Omental fat pad (tissue), 3 donors: ENCODE measurements at regions not wholly inside any gene's neighbourhood (a gene's known extent, or its start where the extent isn't known, plus 50 kb on each side); places are given as distances from the start of the nearest gene placed in this dataset.

Experiments
- ATAC-seq: fragments of 150-250 bp; one replicate; pipeline ENCODE4 v1.9.1; 2016; ENCODE audit warnings: mild to moderate bottlenecking, moderate library complexity; ENCODE audit not compliant: low FRiP score
- DNase-seq: peaks from one replicate; pipeline ENCODE4 v3.0.0-alpha.2; 2019; ENCODE audit warnings: low spot score
- TF ChIP-seq, protein P1 (sequence below), 3 donors: fragments of 450-650 bp; IDR thresholded peaks; one replicate each; pipeline ENCODE4 v1.5.1; 2016 to 2017; ENCODE audit warnings: antibody characterized with exemption in 3 of 3, mild to moderate bottlenecking in 3 of 3, moderate library complexity in 2 of 3

DNA sequence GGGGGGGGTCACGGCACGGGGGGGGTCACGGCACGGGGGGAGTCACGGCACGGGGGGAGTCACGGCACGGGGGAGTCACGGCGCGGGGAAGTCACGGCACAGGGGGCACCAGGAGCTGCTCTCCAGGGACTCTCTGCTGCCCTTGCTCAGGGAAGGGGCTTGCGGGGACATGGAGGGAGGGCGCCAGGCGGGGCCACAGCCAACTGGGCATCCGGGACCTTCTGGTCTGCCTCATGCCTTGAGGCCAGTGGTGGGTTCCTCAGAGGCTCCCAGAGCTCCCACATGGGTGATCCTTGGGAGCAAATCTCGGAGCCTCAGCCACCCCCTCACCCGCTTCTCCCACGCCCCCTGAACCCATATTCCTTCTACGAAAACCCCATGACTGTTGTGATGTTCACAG is 55.8 kb upstream of the TMEM18 start:
- TF ChIP-seq, protein P1, sequence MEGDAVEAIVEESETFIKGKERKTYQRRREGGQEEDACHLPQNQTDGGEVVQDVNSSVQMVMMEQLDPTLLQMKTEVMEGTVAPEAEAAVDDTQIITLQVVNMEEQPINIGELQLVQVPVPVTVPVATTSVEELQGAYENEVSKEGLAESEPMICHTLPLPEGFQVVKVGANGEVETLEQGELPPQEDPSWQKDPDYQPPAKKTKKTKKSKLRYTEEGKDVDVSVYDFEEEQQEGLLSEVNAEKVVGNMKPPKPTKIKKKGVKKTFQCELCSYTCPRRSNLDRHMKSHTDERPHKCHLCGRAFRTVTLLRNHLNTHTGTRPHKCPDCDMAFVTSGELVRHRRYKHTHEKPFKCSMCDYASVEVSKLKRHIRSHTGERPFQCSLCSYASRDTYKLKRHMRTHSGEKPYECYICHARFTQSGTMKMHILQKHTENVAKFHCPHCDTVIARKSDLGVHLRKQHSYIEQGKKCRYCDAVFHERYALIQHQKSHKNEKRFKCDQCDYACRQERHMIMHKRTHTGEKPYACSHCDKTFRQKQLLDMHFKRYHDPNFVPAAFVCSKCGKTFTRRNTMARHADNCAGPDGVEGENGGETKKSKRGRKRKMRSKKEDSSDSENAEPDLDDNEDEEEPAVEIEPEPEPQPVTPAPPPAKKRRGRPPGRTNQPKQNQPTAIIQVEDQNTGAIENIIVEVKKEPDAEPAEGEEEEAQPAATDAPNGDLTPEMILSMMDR (IDR thresholded peaks at IDR 0.05) = no peak
- ATAC-seq (no peak), DNase-seq (no peak)

DNA sequence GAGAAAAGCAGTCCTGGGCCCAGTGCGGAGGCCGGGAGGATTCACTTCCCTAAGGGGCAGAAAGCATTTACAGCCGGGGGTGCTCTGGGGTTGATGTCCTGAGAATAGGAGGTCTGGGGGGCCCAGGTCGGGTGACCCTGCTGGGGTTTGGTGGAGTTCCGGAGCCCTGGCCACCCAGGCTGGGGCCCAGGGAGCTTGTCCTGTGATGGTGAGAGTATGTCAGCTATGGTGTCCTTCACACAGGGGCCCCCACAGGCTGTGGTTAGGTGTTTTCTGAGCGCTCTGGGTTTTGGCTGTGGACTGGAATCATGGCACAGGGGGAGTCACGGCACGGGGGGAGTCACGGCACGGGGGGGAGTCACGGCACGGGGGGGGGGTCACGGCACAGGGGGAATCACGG is 54.5 kb upstream of the TMEM18 start:
- DNase-seq = no peak
- no peak for ATAC-seq
- TF ChIP-seq, protein P1 (IDR thresholded peaks at IDR 0.05) = no peak

DNA sequence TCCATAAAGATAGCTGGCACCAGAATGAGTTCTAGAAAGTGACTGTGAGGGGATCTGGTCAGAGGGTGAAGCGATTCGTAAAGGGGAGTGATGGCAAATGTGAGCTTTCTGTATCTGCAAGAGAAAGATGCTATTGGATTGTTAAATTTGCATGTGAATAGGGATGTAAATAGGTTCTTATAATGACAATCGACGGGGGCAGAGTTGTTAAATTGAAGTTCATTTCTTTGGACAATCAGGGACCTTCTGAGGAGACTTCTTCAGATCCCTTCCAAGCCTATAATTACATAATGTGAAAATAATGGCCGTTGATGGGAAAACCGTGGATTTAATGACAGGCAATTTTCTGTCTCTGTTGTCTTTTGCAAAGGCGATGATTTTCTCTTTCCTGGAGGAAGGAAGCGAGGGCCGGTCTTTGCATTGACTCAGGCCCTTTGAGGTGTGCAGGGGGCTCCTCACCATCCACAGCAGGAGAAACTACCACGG is 52.2 kb upstream of the TMEM18 start:
- ATAC-seq = no peak
- DNase-seq = no peak
- TF ChIP-seq, protein P1 (IDR thresholded peaks at IDR 0.05) = no peak

DNA sequence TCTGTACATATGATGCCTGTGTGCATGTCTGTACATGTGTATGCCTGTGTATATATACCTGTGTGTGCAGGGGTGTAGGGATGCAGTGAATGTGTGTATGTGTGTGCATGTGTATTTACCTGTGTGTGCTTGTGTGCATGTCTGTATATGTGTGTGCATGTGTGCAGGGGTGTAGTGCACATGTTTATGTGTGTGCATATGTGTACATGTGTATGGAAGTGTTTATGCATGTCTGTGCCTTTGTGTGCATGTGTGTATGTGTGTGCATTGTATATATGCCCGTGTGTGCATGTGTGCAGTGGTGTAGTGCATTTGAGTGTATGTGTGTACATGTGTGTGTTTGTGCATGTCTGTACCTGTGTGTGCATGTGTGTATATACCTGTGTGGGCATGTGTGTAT is 51.0 kb upstream of the TMEM18 start:
- TF ChIP-seq, protein P1 (IDR thresholded peaks at IDR 0.05) = no peak

DNA sequence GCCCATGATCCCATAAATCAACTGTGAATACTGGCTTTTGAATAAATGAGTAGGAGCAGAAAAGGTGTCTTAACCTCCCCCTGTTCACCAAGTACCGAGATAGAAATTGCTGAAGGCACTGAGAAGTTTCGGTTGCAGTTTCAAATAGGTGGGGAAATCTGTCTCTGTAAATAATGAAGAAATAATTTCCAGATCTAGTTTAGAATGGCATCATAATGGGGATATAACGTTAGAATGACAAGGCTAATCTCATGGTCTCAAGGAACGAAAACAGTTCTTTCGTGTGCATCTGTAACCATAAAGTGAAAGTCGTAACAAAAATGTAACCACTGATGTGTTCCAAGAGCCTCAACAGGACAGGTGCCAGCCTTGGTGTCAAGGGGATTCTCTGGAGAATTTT is 49.9 kb upstream of the TMEM18 start:
- DNase-seq = no peak

More for the DNA sequence above, 51.0 kb upstream of the TMEM18 start:
- DNase-seq (no peak), ATAC-seq (no peak)

More for the DNA sequence above, 49.9 kb upstream of the TMEM18 start:
- TF ChIP-seq, protein P1 (IDR thresholded peaks at IDR 0.05) = no peak
- no peak for ATAC-seq
